ENCODE measurements at regions not wholly inside any gene's neighbourhood (a gene's known extent, or its start where the extent isn't known, plus 50 kb on each side); places are given as distances from the start of the nearest gene placed in this dataset.

GRCh38 chr5:152900332-152900731 is 495.3 kb upstream of the NMUR2 start:
- no peak for TF ChIP-seq CTCF (IDR thresholded peaks at IDR 0.05)
- H3K4me3 Mint-ChIP-seq (ENCODE audit: unreplicated experiment), result no peak overlapping the region
- H3K27me3 Mint-ChIP-seq (ENCODE audit: unreplicated experiment), result peaks cover 2% of the 10 kb centered on the region
- H3K4me1 Mint-ChIP-seq (ENCODE audit: unreplicated experiment), result no peaks in the 10 kb centered on the region
- no peak overlapping the region for H3K27ac Mint-ChIP-seq (ENCODE audit: unreplicated experiment)
- H3K36me3 Mint-ChIP-seq (ENCODE audit: unreplicated experiment), result no peaks in the 10 kb centered on the region
- no peaks in the 10 kb centered on the region for H3K9me3 Mint-ChIP-seq (ENCODE audit: unreplicated experiment)
- DNase-seq (ENCODE audit: extremely low spot score, unreplicated experiment), result no peak

DNA sequence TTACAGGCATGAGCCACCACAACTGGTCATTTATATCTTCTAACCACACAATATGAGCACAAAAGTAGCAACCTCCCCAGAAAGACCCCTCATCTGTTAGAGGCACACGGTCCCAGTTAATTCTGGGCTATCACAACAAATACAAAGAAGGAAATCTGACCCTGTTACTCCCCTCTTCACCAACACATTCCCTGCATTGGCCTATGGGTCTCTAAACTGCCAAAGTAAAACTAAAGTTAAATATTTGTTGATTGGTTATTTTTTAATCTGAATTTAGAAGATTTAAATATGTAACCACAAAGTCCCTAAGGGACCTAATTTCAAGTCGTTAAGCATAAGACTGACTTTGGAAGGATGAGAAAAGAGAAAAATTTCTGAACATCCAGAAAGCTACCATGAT is 496.7 kb upstream of the NMUR2 start:
- no peaks in the 10 kb centered on the region for H3K4me1 Mint-ChIP-seq (ENCODE audit: unreplicated experiment)
- TF ChIP-seq CTCF (IDR thresholded peaks at IDR 0.05), result no peak
- H3K27ac Mint-ChIP-seq (ENCODE audit: unreplicated experiment), result no peak overlapping the region
- no peaks in the 10 kb centered on the region for H3K9me3 Mint-ChIP-seq (ENCODE audit: unreplicated experiment)
- no peaks in the 10 kb centered on the region for H3K36me3 Mint-ChIP-seq (ENCODE audit: unreplicated experiment)
- peaks cover 2% of the 10 kb centered on the region for H3K27me3 Mint-ChIP-seq (ENCODE audit: unreplicated experiment)
- no peak overlapping the region for H3K4me3 Mint-ChIP-seq (ENCODE audit: unreplicated experiment)
- DNase-seq (ENCODE audit: extremely low spot score, unreplicated experiment), result no peak

GRCh38 chr5:152905286-152905685 is 500.2 kb upstream of the NMUR2 start:
- H3K4me3 Mint-ChIP-seq (ENCODE audit: unreplicated experiment), result no peak overlapping the region
- H3K9me3 Mint-ChIP-seq (ENCODE audit: unreplicated experiment), result no peaks in the 10 kb centered on the region
- H3K27me3 Mint-ChIP-seq (ENCODE audit: unreplicated experiment), result peaks cover 2% of the 10 kb centered on the region
- no peaks in the 10 kb centered on the region for H3K4me1 Mint-ChIP-seq (ENCODE audit: unreplicated experiment)
- H3K27ac Mint-ChIP-seq (ENCODE audit: unreplicated experiment), result no peak overlapping the region
- TF ChIP-seq CTCF (IDR thresholded peaks at IDR 0.05), result no peak
- no peaks in the 10 kb centered on the region for H3K36me3 Mint-ChIP-seq (ENCODE audit: unreplicated experiment)
- DNase-seq (ENCODE audit: extremely low spot score, unreplicated experiment), result no peak

GRCh38 chr5:152907488-152908245 is 502.6 kb upstream of the NMUR2 start:
- no peak for DNase-seq (ENCODE audit: extremely low spot score, unreplicated experiment)
- Mint-ChIP-seq H3K27me3 (ENCODE audit: unreplicated experiment) (no peaks in the 10 kb centered on the region), H3K4me1 (ENCODE audit: unreplicated experiment) (no peaks in the 10 kb centered on the region), H3K9me3 (ENCODE audit: unreplicated experiment) (no peaks in the 10 kb centered on the region), H3K4me3 (ENCODE audit: unreplicated experiment) (no peak overlapping the region), H3K27ac (ENCODE audit: unreplicated experiment) (no peak overlapping the region), H3K36me3 (ENCODE audit: unreplicated experiment) (no peaks in the 10 kb centered on the region)
- TF ChIP-seq CTCF (IDR thresholded peaks at IDR 0.05), result no peak

- no peak for TF ChIP-seq CTCF (IDR thresholded peaks at IDR 0.05)
- no peak for DNase-seq (ENCODE audit: extremely low spot score, unreplicated experiment)
Measured at GRCh38 chr5:152912924-152913323, 507.8 kb upstream of the NMUR2 start.

More at GRCh38 chr5:152912924-152913323, 507.8 kb upstream of the NMUR2 start:
- Mint-ChIP-seq H3K36me3 (ENCODE audit: unreplicated experiment) (no peaks in the 10 kb centered on the region), H3K27me3 (ENCODE audit: unreplicated experiment) (no peaks in the 10 kb centered on the region), H3K9me3 (ENCODE audit: unreplicated experiment) (peaks cover 7% of the 10 kb centered on the region), H3K27ac (ENCODE audit: unreplicated experiment) (no peak overlapping the region), H3K4me3 (ENCODE audit: unreplicated experiment) (no peak overlapping the region), H3K4me1 (ENCODE audit: unreplicated experiment) (no peaks in the 10 kb centered on the region)

All from osteocyte (in vitro differentiated cells).